C1 segment of cervical spinal cord (tissue), 14 donors: ENCODE measurements at regions not wholly inside any gene's neighbourhood (a gene's known extent, or its start where the extent isn't known, plus 50 kb on each side); places are given as distances from the start of the nearest gene placed in this dataset.
"Not testable (repeated sequence)": the region's sequence is repeated elsewhere in the genome, so short reads cannot be mapped to it uniquely, and the experiment has no call there.

Source experiments
- DNase-seq, 14 donors: peaks; one replicate each; lab custom pipeline; 2025; lab: John Stamatoyannopoulos, UW

- no peak for DNase-seq
Observed at GRCh38 chr3:180743813-180744590, 64.7 kb upstream of the CCDC39 start.

- DNase-seq, result no peak
Observed at GRCh38 chr3:180747805-180748361, 68.6 kb upstream of the CCDC39 start.

- no peak for DNase-seq
Observed at GRCh38 chr3:180749322-180749721, 70.0 kb upstream of the CCDC39 start.

DNA sequence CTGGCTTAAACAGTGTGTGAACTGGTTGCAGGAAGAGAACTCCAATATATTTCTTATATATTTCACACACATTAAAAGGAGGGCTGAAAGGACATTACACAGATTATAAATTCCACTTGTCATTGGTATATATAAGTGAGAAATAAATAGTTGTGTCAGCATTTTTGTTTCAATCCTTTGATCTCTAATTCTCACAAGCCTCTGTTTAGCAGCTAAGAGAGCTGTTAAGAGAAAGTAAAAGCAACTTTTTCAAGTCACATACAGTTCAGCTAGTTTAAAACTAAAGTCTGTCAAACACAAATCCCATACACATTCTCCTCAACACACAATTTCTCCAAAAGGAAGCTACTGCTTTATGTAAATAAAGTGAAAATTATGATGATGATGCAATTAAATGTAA lies 70.5 kb upstream of the CCDC39 start:
- no peak for DNase-seq

- DNase-seq, result no peak
Observed at GRCh38 chr3:180755556-180755955, 76.3 kb upstream of the CCDC39 start.

- DNase-seq, result no peak
Observed at GRCh38 chr3:180762866-180763265, 83.6 kb upstream of the CCDC39 start.

- no peak for DNase-seq
Observed at GRCh38 chr3:180764481-180764880, 85.2 kb upstream of the CCDC39 start.

- DNase-seq, result no peak
Observed at GRCh38 chr3:180770639-180771038, 91.3 kb upstream of the CCDC39 start.

DNA sequence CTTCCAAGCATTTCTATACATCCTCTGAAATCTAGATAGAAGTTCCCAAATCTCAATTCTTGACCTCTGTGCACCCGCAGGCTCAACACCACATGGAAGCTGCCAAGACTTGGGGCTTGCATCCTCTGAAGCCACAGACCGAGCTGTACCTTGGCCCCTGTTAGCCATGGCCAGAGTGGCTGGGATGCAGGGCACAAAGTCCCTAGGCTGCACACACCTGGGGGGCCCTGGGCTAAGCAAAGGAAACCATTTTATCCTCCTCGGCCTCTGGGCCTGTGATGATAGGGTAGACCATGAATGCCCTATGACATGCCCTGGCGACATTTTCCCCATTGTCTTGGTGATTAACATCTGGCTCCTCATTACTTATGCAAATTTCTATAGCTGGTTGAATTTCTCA lies 97.1 kb upstream of the CCDC39 start:
- DNase-seq, result no peak

GRCh38 chr3:180782195-180782984 lies 103.1 kb upstream of the CCDC39 start:
- no peak for DNase-seq

- not testable (repeated sequence) for DNase-seq
Observed at GRCh38 chr3:180786227-180786626, 106.9 kb upstream of the CCDC39 start.

DNA sequence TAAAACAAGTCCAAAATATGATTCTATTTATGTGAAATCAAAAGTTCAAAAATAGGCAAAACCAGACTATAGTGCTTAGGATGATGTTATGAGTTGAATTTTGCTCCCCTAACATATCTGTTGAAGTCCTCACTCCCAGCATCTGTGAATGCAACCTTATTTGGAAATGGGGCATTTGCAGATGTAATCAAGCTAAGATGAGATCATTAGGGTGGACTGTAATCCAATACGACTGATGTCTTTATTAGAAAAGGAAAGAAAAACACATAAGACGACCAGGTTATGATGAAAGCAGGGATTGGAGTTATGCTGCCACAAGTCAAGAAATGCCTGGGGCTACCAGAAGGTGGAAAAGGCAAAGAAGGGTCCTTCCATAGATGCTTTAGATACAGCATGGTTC lies 110.5 kb upstream of the CCDC39 start:
- DNase-seq, result no peak

DNA sequence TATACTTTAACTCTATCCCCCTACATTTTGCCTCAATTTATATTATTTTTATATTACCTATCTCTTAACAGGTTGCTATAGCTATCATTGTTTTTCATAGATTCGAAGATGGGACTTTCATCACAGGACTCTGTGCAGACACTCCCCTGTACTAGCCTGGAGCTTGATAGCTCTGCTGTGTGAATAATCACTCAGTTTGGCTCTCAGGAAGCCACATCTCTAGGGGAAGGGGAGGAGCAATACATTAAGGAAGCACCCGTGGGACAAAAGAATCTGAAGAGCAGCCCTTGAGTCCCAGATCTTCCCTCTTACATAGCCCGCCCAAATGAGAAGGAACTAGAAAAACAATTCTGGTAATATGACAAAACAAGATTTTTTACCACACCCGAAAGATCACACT lies 114.3 kb upstream of the FXR1 start:
- DNase-seq, result no peak

DNA sequence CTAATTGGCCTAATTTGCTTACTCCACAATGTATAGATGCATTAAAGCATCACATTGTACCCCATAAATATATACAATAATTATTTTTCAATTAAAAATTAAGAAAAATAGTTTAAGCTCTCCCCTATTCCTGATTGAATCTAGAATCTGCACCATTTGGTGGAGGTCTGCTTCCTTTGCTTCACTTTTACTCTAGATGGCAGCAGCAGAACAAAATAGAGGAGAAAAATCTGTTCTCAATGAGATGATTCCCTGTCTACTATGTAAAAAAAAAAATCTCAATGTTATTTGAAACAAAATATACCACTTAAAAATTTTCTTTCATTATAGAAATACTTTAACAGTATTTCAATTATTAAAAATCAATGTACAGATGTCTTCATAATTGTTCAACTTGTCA lies 109.6 kb upstream of the FXR1 start:
- DNase-seq, result no peak

- peak in 2 of 14 donors; percentile 5 to 8 for DNase-seq
Observed at GRCh38 chr3:180804916-180805315, 107.6 kb upstream of the FXR1 start.

DNA sequence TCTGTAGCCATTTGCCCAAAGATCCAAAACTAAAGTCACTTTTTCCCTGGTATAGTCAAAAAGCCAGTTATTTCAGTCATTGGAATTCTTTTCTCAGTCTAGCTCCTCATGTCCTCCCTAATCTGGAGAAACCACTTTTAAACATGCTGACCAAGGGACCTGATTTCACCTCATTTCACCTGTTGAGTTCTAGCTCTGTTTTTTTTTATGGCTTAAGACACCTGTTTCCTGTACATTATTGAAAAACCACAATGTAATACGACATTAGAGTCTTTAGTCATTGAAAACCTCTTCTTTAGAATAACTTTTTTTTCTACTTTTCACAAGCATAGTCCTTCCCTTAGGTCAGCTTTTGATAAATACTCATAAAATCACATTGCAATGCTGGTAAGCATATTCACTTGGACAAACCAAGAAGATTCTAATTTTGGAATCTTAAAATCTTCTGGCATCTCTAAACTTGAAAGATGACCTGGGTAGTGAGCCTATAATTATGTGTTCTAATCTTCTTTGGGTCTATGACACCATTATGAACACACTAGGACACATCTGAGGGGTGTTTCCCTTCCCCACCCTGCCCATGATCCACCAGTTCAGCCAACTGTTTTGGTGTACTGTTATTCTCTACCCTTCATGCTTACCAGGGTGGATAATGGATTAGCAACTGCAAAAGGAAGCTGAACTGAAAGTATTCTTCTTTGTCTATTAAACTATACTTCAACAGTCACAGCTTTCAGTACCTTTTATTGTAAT lies 103.5 kb upstream of the FXR1 start:
- DNase-seq, result no peak

DNA sequence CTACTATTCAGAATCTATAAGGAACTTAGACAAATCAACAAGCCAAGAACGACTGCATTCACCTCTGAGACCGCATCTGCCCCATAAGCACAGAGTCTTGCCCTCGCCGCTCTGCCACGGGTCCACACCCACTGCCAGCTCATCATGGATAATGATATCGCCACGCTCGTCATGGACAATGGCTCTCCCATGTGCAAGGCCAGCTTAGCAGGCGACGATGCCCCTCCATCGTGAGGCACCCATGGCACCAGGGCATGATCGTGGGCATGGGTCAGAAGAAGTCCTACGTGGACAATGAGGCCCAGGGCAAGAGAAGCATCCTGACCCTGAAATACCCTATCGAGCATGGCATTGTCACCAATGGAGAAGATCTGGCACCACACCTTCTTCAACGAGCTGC lies 92.1 kb upstream of the FXR1 start:
- no peak for DNase-seq

DNA sequence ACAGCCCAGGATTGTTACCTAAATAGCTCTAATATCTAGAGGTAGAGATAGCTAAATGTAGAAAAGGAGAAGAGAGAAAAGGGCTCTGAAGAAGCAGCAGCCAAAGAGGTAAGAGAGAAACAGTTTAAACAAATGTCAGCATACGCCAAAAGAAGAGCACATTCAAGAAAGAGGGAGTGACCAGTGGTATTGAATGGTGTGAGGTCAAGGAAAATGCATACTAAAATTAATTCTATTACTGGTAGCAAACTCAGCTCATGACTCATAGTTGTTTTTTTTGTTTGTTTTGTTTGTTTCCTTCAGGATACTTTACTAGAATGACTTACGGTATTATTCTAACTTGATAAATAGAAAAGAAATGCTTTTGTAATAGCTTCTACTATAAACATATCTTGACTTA lies 86.5 kb upstream of the FXR1 start:
- DNase-seq, result no peak

DNA sequence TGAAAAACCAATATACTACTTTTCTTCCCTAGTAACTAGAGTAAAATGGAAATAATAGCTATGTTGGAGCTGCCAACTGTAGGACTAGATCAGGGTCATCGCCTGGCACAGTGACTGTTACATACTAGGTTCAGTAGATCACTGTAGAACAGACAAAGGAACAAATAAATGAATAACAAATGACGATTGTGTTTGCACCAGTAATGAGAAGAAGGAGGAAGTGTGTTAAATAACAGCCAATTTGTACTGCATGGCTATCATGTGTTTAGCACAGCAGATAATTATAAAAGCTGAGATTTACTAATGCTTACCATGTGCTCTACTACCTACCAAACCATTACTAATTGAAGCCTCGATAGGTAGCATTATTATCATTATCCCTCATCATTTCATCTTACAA lies 85.3 kb upstream of the FXR1 start:
- DNase-seq, result no peak

- DNase-seq, result no peak
Observed at GRCh38 chr3:180828001-180828720, 84.3 kb upstream of the FXR1 start.

- DNase-seq, result no peak
Observed at GRCh38 chr3:180828723-180829408, 83.6 kb upstream of the FXR1 start.
